Fibroblast of the aortic adventitia (primary cell): ENCODE measurements at regions not wholly inside any gene's neighbourhood (a gene's known extent, or its start where the extent isn't known, plus 50 kb on each side); places are given as distances from the start of the nearest gene placed in this dataset.
A peak's percentile ranks its signal among the peaks of the same experiment; 100 is the strongest.

Experiments
- DNase-seq: peaks from one replicate; pipeline ENCODE4 v3.0.0-alpha.2; 2010; ENCODE audit warnings: low read depth
- H3K4me3 ChIP-seq: 2 replicates; pipeline ENCODE4 v1.5.1; 2011; ENCODE audit warnings: low read depth, mild to moderate bottlenecking, control low read depth, low read length, moderate library complexity
- CTCF ChIP-seq: IDR thresholded peaks from 2 replicates; pipeline ENCODE4 v1.5.1; 2011; ENCODE audit warnings: mild to moderate bottlenecking, low read length, control low read depth, inconsistent platforms; ENCODE audit not compliant: insufficient read depth

DNA sequence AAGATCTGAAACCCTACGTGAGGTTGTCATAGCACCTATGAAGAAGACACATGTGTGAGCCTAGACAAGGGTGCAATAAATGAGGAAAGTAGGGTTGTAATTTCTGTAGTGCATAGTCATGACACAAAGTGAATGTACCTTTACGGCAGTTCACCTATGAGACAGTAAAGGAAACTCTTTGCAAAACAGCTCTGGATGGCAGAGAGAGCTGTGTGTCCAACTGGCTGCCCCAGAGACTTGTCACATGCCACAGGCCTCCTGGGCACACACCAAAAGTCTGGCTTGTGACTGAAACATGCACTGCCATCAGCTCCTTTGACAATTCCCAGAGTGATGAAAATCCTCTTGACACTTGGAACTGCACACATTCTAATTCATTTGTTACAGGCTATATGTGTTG is 90.7 kb upstream of the NAMPT start:
- TF ChIP-seq CTCF = no peak
- H3K4me3 ChIP-seq = no peak overlapping the region
- DNase-seq = no peak

DNA sequence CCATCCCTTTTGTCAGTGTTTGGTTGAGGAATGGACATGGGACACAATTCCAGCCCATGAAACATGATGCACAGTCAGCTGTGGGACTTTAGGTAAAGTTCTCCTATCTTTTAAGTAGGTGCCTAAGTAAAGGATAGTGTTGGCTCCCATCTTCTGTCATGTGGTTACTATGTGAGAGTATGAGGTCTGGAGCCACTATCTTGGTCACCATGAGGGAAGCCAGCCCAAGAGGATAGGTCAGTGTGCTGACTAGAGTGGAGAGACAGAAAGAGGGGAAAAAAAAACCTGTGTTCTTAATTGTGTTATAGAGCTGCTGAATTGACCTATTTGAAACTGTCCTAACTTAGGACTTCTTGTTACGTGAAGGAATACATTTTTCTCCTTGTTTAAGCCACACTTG is 89.7 kb upstream of the NAMPT start:
- no peak overlapping the region for H3K4me3 ChIP-seq
- no peak for TF ChIP-seq CTCF
- DNase-seq = no peak

GRCh38 chr7:106372595-106373318 is 88.0 kb upstream of the NAMPT start:
- no peak for DNase-seq

DNA sequence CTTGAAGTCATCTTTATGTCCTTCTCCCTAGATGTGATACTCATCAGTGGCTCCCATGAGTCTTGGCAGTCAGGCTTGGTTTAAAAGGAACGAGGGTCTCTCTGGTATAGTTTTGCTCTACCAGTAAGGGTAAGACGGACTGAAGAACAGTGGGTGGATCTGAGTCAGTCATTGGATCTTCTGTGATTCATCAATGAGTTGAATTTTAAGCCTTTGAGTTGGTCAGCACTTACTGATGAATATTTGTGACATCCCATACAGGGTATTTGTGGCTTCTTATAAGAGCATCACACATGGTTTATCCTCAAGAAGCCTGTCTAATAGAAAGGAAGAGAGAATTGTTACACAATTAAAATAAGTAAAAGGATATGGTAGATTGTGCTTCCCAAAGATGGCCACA is 87.3 kb upstream of the NAMPT start:
- no peak overlapping the region for H3K4me3 ChIP-seq
- DNase-seq = no peak
- TF ChIP-seq CTCF = no peak

More at GRCh38 chr7:106372595-106373318, 88.0 kb upstream of the NAMPT start:
- no peak overlapping the region for H3K4me3 ChIP-seq
- no peak for TF ChIP-seq CTCF

GRCh38 chr7:106371629-106372028 is 86.8 kb upstream of the NAMPT start:
- H3K4me3 ChIP-seq = no peak overlapping the region
- no peak for TF ChIP-seq CTCF
- DNase-seq = no peak

- DNase-seq = no peak
- no peak overlapping the region for H3K4me3 ChIP-seq
- TF ChIP-seq CTCF = no peak
Observed at GRCh38 chr7:106370542-106370941, 85.8 kb upstream of the NAMPT start.

GRCh38 chr7:106369816-106370215 is 85.0 kb upstream of the NAMPT start:
- no peak for TF ChIP-seq CTCF
- DNase-seq = peak; percentile 45
- no peak overlapping the region for H3K4me3 ChIP-seq
